Thymus (tissue), 11 donors: ENCODE measurements at regions not wholly inside any gene's neighbourhood (a gene's known extent, or its start where the extent isn't known, plus 50 kb on each side); places are given as distances from the start of the nearest gene placed in this dataset.

Source experiments
- DNase-seq, 9 donors: peaks; one replicate each; pipeline ENCODE4 v3.0.0-alpha.2; 2013; ENCODE audit warnings: low spot score in 9 of 9, low read depth in 6 of 9, missing footprints in 1 of 9
- H3K27ac ChIP-seq, 2 donors: one replicate each; pipeline ENCODE4 v1.5.1; 2013; ENCODE audit warnings: control low read depth in 1 of 2, low read depth in 1 of 2, low read length in 1 of 2, mild to moderate bottlenecking in 1 of 2, moderate library complexity in 1 of 2
- H3K27me3 ChIP-seq, 2 donors: one replicate each; pipeline ENCODE4 v1.5.1; 2013; ENCODE audit warnings: low read length in 1 of 2; ENCODE audit not compliant: control insufficient read depth in 2 of 2, insufficient read depth in 1 of 2
- H3K36me3 ChIP-seq, 2 donors: one replicate each; pipeline ENCODE4 v1.5.1; 2013; ENCODE audit warnings: low read length in 1 of 2, mild to moderate bottlenecking in 1 of 2, moderate library complexity in 1 of 2; ENCODE audit not compliant: control insufficient read depth in 2 of 2, insufficient read depth in 2 of 2
- H3K4me1 ChIP-seq, 2 donors: one replicate each; pipeline ENCODE4 v1.5.1; 2013; ENCODE audit warnings: low read length in 2 of 2; ENCODE audit not compliant: control insufficient read depth in 2 of 2, insufficient read depth in 2 of 2
- H3K4me3 ChIP-seq, 2 donors: one replicate each; pipeline ENCODE4 v1.5.1; 2013; ENCODE audit warnings: low read length in 2 of 2, control low read depth in 1 of 2, mild to moderate bottlenecking in 1 of 2
- H3K9me3 ChIP-seq, 2 donors: one replicate each; pipeline ENCODE4 v1.5.1; 2013; ENCODE audit warnings: low read length in 1 of 2, mild to moderate bottlenecking in 1 of 2; ENCODE audit not compliant: control insufficient read depth in 2 of 2, insufficient read depth in 1 of 2
- WGBS: extraction: QIAGEN DNeasy Blood & Tissue Kit; methylation state at CpG from one replicate; pipeline ENCODE4 v1.1.7; 2013; 5-methylcytosine and 5-hydroxymethylcytosine counted together
- donor health status: healthy.

GRCh38 chr4:141455651-141456050 lies 180.7 kb upstream of the IL15 start:
- H3K9me3 ChIP-seq: no peaks in the 10 kb centered on the region
- 98% methylated on average over 1 of the region's 1 CpG for WGBS

GRCh38 chr4:141457653-141458052 lies 178.7 kb upstream of the IL15 start:
- no peaks in the 10 kb centered on the region for H3K9me3 ChIP-seq
- H3K4me1 ChIP-seq: no peaks in the 10 kb centered on the region
- H3K27ac ChIP-seq: no peak overlapping the region
- no peak for DNase-seq
- no peak overlapping the region for H3K4me3 ChIP-seq
- H3K36me3 ChIP-seq: no peaks in the 10 kb centered on the region
- 95% methylated on average over 1 of the region's 1 CpG for WGBS
- H3K27me3 ChIP-seq: no peaks in the 10 kb centered on the region

More at GRCh38 chr4:141455651-141456050, 180.7 kb upstream of the IL15 start:
- no peaks in the 10 kb centered on the region for H3K27me3 ChIP-seq
- no peak for DNase-seq
- H3K4me1 ChIP-seq: no peaks in the 10 kb centered on the region
- H3K4me3 ChIP-seq: no peak overlapping the region
- H3K36me3 ChIP-seq: no peaks in the 10 kb centered on the region
- no peak overlapping the region for H3K27ac ChIP-seq

GRCh38 chr4:141458501-141458900 lies 177.9 kb upstream of the IL15 start:
- Histone ChIP-seq H3K27ac (no peak overlapping the region), H3K4me3 (no peak overlapping the region), H3K9me3 (no peaks in the 10 kb centered on the region), H3K4me1 (no peaks in the 10 kb centered on the region), H3K36me3 (no peaks in the 10 kb centered on the region), H3K27me3 (no peaks in the 10 kb centered on the region)
- DNase-seq: no peak
- 45% methylated on average over 3 of the region's 3 CpGs for WGBS

- WGBS: 96% methylated on average over 1 of the region's 1 CpG
- H3K27ac ChIP-seq: no peak overlapping the region
Measured at GRCh38 chr4:141459020-141459419, 177.4 kb upstream of the IL15 start.

GRCh38 chr4:141462361-141462760 lies 174.0 kb upstream of the IL15 start:
- Histone ChIP-seq H3K27me3 (no peaks in the 10 kb centered on the region), H3K9me3 (no peaks in the 10 kb centered on the region), H3K27ac (no peak overlapping the region), H3K4me1 (no peaks in the 10 kb centered on the region), H3K4me3 (no peak overlapping the region), H3K36me3 (no peaks in the 10 kb centered on the region)
- WGBS: 95% methylated on average over 2 of the region's 2 CpGs
- DNase-seq: no peak

More at GRCh38 chr4:141459020-141459419, 177.4 kb upstream of the IL15 start:
- no peaks in the 10 kb centered on the region for H3K27me3 ChIP-seq
- H3K4me3 ChIP-seq: no peak overlapping the region
- no peak for DNase-seq
- no peaks in the 10 kb centered on the region for H3K36me3 ChIP-seq
- H3K9me3 ChIP-seq: no peaks in the 10 kb centered on the region
- H3K4me1 ChIP-seq: no peaks in the 10 kb centered on the region

GRCh38 chr4:141463678-141464077 lies 172.7 kb upstream of the IL15 start:
- no peaks in the 10 kb centered on the region for H3K4me1 ChIP-seq
- H3K9me3 ChIP-seq: no peaks in the 10 kb centered on the region
- 64% methylated on average over 2 of the region's 2 CpGs for WGBS
- no peak for DNase-seq
- H3K27me3 ChIP-seq: no peaks in the 10 kb centered on the region
- no peak overlapping the region for H3K4me3 ChIP-seq
- H3K27ac ChIP-seq: peak overlapping the region in 1 of 2 donors; percentile 40
- no peaks in the 10 kb centered on the region for H3K36me3 ChIP-seq

- H3K9me3 ChIP-seq: no peaks in the 10 kb centered on the region
- WGBS: 49% methylated on average over 1 of the region's 1 CpG
- no peaks in the 10 kb centered on the region for H3K4me1 ChIP-seq
- peak in 3 of 9 donors; percentile 3 to 29 (median 9) for DNase-seq
- no peak overlapping the region for H3K4me3 ChIP-seq
- no peaks in the 10 kb centered on the region for H3K36me3 ChIP-seq
- peak overlapping the region in 1 of 2 donors; percentile 39 for H3K27ac ChIP-seq
- no peaks in the 10 kb centered on the region for H3K27me3 ChIP-seq
Measured at GRCh38 chr4:141464366-141464765, 172.0 kb upstream of the IL15 start.

- WGBS: 98% methylated on average over 6 of the region's 6 CpGs
Measured at GRCh38 chr4:141465171-141465570, 171.2 kb upstream of the IL15 start.

GRCh38 chr4:141467225-141467624 lies 169.2 kb upstream of the IL15 start:
- Histone ChIP-seq H3K9me3 (no peaks in the 10 kb centered on the region), H3K4me3 (no peak overlapping the region), H3K36me3 (no peaks in the 10 kb centered on the region), H3K27me3 (no peaks in the 10 kb centered on the region), H3K4me1 (no peaks in the 10 kb centered on the region), H3K27ac (no peak overlapping the region)
- WGBS: 85% methylated on average over 2 of the region's 2 CpGs
- no peak for DNase-seq

More at GRCh38 chr4:141465171-141465570, 171.2 kb upstream of the IL15 start:
- Histone ChIP-seq H3K4me1 (no peaks in the 10 kb centered on the region), H3K9me3 (no peaks in the 10 kb centered on the region), H3K36me3 (no peaks in the 10 kb centered on the region), H3K27ac (peak overlapping the region in 1 of 2 donors; percentile 18), H3K4me3 (no peak overlapping the region), H3K27me3 (no peaks in the 10 kb centered on the region)
- DNase-seq: no peak

GRCh38 chr4:141469392-141469791 lies 167.0 kb upstream of the IL15 start:
- WGBS: 93% methylated on average over 1 of the region's 1 CpG
- Histone ChIP-seq H3K4me3 (no peak overlapping the region), H3K9me3 (no peaks in the 10 kb centered on the region), H3K27ac (no peak overlapping the region), H3K27me3 (no peaks in the 10 kb centered on the region), H3K36me3 (no peaks in the 10 kb centered on the region), H3K4me1 (no peaks in the 10 kb centered on the region)
- DNase-seq: no peak
